GM12892 (cell line): ENCODE measurements at regions not wholly inside any gene's neighbourhood (a gene's known extent, or its start where the extent isn't known, plus 50 kb on each side); places are given as distances from the start of the nearest gene placed in this dataset.

Source experiments
- POLR2A ChIP-seq: IDR thresholded peaks from 2 replicates; pipeline ENCODE4 v1.6.1; 2011; ENCODE audit warnings: low read depth, low read length, control low read depth
- TAF1 ChIP-seq: IDR thresholded peaks from 2 replicates; pipeline ENCODE4 v1.6.1; 2011; ENCODE audit warnings: low read depth, mild to moderate bottlenecking, control low read depth, low read length, borderline replicate concordance

GRCh38 chr6:113031591-113032238, 684.6 kb downstream of the RFPL4B start:
- TF ChIP-seq POLR2A (no peak), TAF1 (no peak)
